Hepatocyte (in vitro differentiated cells): ENCODE measurements at regions not wholly inside any gene's neighbourhood (a gene's known extent, or its start where the extent isn't known, plus 50 kb on each side); places are given as distances from the start of the nearest gene placed in this dataset.

ENCODE experiments used
- EZH2 ChIP-seq: fragments of 200-600 bp; sonication (generic); IDR thresholded peaks from 2 replicates; pipeline ENCODE4 v1.6.1; 2016; ENCODE audit warnings: antibody characterized with exemption, mild to moderate bottlenecking, borderline replicate concordance
- EZH2phosphoT487 ChIP-seq: fragments of 200-600 bp; sonication (generic); IDR thresholded peaks from one replicate; pipeline ENCODE4 v1.6.1; 2018; ENCODE audit warnings: antibody characterized with exemption, mild to moderate bottlenecking, low read depth, moderate library complexity; ENCODE audit not compliant: unreplicated experiment, severe bottlenecking
- TF ChIP-seq, protein P1 (sequence below): fragments of 200-600 bp; sonication (generic); IDR thresholded peaks from 2 replicates; pipeline ENCODE4 v1.5.1; 2016; ENCODE audit warnings: antibody characterized with exemption, mild to moderate bottlenecking; ENCODE audit not compliant: poor library complexity

DNA sequence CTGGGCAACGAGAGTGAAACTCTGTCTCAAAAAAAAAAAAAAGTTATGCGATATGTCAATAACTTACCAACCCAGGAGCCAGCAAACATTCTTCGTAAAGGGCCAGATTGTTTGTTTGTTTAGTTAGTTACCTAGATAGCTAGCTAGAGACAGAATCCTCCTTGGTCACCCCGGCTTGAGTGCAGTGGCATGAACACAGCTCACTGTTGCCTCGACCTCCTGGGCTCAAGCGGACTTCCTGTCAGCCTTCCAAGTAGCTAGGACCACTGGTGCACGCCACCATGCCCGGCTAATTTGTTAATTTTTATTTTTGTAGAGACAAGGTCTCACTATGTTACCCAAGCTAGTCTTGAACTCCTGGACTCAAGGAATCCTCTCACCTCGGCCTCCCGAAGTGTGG, 113.0 kb downstream of the LITAF start:
- TF ChIP-seq, protein P1, sequence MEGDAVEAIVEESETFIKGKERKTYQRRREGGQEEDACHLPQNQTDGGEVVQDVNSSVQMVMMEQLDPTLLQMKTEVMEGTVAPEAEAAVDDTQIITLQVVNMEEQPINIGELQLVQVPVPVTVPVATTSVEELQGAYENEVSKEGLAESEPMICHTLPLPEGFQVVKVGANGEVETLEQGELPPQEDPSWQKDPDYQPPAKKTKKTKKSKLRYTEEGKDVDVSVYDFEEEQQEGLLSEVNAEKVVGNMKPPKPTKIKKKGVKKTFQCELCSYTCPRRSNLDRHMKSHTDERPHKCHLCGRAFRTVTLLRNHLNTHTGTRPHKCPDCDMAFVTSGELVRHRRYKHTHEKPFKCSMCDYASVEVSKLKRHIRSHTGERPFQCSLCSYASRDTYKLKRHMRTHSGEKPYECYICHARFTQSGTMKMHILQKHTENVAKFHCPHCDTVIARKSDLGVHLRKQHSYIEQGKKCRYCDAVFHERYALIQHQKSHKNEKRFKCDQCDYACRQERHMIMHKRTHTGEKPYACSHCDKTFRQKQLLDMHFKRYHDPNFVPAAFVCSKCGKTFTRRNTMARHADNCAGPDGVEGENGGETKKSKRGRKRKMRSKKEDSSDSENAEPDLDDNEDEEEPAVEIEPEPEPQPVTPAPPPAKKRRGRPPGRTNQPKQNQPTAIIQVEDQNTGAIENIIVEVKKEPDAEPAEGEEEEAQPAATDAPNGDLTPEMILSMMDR = no peak
- TF ChIP-seq EZH2 (no peak), EZH2phosphoT487 (no peak)
